ENCODE measurements at regions not wholly inside any gene's neighbourhood (a gene's known extent, or its start where the extent isn't known, plus 50 kb on each side); places are given as distances from the start of the nearest gene placed in this dataset.

DNA sequence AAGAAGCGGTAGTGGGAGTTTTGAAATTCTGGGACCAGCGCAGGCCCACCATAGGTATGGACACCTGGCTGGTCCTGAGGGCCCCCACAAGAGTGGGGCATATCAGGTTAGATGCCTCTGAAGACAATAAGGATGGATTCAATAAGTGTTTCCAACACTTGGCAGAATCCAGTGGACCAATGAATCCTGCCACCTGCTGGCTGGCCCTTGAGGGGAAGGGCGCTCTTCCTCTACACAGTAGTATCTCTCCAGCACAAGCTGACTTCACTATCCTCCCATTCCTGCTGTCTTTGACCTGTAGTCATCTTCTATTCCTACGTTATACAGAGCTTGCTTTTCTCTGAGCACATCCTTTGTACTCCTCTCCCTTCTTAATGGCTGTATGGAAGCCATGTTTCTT, 199.7 kb upstream of the TSHZ3 start:
- Histone ChIP-seq H3K36me3 (no peaks in the 10 kb centered on the region), H3K9me3 (no peaks in the 10 kb centered on the region), H3K27ac (no peak overlapping the region), H3K4me3 (no peak overlapping the region), H3K4me1 (no peaks in the 10 kb centered on the region), H3K27me3 (no peaks in the 10 kb centered on the region)
- TF ChIP-seq, protein P1, sequence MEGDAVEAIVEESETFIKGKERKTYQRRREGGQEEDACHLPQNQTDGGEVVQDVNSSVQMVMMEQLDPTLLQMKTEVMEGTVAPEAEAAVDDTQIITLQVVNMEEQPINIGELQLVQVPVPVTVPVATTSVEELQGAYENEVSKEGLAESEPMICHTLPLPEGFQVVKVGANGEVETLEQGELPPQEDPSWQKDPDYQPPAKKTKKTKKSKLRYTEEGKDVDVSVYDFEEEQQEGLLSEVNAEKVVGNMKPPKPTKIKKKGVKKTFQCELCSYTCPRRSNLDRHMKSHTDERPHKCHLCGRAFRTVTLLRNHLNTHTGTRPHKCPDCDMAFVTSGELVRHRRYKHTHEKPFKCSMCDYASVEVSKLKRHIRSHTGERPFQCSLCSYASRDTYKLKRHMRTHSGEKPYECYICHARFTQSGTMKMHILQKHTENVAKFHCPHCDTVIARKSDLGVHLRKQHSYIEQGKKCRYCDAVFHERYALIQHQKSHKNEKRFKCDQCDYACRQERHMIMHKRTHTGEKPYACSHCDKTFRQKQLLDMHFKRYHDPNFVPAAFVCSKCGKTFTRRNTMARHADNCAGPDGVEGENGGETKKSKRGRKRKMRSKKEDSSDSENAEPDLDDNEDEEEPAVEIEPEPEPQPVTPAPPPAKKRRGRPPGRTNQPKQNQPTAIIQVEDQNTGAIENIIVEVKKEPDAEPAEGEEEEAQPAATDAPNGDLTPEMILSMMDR (IDR thresholded peaks at IDR 0.05): peak in 1 of 6 experiments; percentile 9
- no peak for TF ChIP-seq POLR2A (IDR thresholded peaks at IDR 0.05)
- no peak for DNase-seq
- WGBS, 2 donors: 69 to 72% methylated on average over 4 of the region's 4 CpGs
- intact Hi-C loops (cut with DNase I): no loop called here

DNA sequence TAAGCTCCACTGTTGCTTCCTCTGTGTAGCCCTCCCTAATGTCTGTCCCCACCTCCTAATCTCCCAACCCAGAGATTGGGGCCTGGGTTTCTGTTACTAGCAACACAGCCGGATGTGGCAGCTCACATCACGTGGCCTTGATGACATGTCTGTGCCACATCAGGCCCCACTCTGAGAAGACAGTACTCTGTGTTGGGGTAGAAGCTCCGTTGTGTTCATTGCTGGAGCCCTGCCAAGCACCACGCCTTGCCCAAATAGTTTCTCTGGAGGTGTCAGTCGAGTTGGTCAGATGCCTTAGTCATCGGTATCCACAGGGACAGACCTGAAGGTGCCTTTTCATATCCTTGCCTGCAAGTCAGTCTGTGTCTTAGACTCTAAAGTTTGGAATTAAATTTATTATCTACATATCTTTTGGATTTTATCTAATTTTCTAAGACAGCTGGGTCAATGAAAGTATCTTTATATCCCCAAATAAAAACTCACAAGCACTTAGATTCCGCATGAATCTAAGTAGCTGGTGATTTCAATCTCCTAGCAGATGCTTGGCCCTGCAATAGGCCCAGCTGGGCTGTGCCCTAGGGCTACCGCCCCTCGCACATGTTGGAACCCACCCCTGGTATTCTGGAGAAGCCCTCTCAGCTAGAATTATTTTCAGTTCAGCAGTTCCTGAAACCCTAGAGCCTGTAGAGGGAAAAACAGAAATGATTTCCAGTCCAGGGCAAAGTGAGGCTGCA, 204.0 kb upstream of the TSHZ3 start:
- intact Hi-C loops (cut with DNase I): no loop called here
- no peaks in the 10 kb centered on the region for H3K9me3 ChIP-seq
- 41 to 48% methylated on average over 7 to 9 of the region's 9 CpGs for WGBS, 2 donors
- H3K4me3 ChIP-seq: no peak overlapping the region
- TF ChIP-seq, protein P1 (IDR thresholded peaks at IDR 0.05): no peak
- TF ChIP-seq POLR2A (IDR thresholded peaks at IDR 0.05): no peak
- H3K36me3 ChIP-seq: no peaks in the 10 kb centered on the region
- H3K4me1 ChIP-seq: no peaks in the 10 kb centered on the region
- no peak for DNase-seq
- H3K27ac ChIP-seq: peak overlapping the region in 1 of 4 donors; percentile 45
- no peaks in the 10 kb centered on the region for H3K27me3 ChIP-seq

DNA sequence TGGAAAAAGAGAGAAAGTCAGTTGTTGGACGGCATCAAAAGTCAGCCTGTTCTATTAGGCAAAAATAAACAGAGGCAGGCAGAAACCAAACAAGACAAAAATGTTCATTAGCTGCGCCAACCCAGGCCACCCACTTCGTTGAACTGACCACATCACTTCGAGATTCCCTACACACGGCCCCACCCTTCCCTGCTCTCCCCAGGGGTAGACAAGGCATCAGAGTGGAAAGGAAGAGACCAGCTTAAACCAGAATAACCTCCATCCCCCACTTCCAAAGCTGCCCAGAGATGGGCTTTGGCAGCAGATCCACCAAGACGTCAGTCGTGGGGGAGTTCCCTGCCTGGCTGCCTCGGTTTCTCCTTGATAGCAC, 204.6 kb upstream of the TSHZ3 start:
- H3K27ac ChIP-seq: peak overlapping the region in 2 of 4 donors; percentile 45 to 52
- no peaks in the 10 kb centered on the region for H3K9me3 ChIP-seq
- TF ChIP-seq, protein P1 (IDR thresholded peaks at IDR 0.05): no peak
- TF ChIP-seq POLR2A (IDR thresholded peaks at IDR 0.05): no peak
- H3K36me3 ChIP-seq: no peaks in the 10 kb centered on the region
- H3K27me3 ChIP-seq: no peaks in the 10 kb centered on the region
- H3K4me3 ChIP-seq: no peak overlapping the region
- DNase-seq: no peak
- WGBS, 2 donors: 40 to 48% methylated on average over 8 of the region's 8 CpGs
- H3K4me1 ChIP-seq: no peaks in the 10 kb centered on the region
- intact Hi-C loops (cut with DNase I): no loop called here

DNA sequence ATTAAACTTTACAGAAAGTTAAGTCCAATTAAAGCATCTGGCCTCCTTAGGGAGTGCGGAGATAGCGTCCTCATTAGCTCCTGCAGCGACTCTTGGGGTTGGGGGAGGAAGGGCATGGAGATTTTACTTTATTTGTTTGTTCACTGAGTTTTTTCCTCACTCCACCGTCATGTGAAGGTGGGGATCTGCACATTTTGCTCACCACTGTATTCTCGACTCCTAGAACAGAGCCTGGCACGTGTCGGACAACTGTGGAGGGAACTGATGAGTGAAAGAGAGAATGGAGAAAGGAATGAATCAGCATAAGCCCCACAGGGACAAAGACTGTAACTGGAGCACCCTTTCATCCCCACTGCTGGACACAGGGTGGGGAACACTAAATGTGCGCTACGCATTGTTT, 205.1 kb upstream of the TSHZ3 start:
- WGBS, 2 donors: 69 to 78% methylated on average over 9 of the region's 9 CpGs
- no peak for TF ChIP-seq POLR2A (IDR thresholded peaks at IDR 0.05)
- TF ChIP-seq, protein P1 (IDR thresholded peaks at IDR 0.05): no peak
- no peaks in the 10 kb centered on the region for H3K36me3 ChIP-seq
- no peaks in the 10 kb centered on the region for H3K4me1 ChIP-seq
- no peaks in the 10 kb centered on the region for H3K27me3 ChIP-seq
- H3K9me3 ChIP-seq: peaks cover 0 to 2% (median 0%) of the 10 kb centered on the region in 3 donors
- no peak overlapping the region for H3K4me3 ChIP-seq
- H3K27ac ChIP-seq: peak overlapping the region in 2 of 4 donors; percentile 45 to 52
- intact Hi-C loops (cut with DNase I): no loop called here
- no peak for DNase-seq

DNA sequence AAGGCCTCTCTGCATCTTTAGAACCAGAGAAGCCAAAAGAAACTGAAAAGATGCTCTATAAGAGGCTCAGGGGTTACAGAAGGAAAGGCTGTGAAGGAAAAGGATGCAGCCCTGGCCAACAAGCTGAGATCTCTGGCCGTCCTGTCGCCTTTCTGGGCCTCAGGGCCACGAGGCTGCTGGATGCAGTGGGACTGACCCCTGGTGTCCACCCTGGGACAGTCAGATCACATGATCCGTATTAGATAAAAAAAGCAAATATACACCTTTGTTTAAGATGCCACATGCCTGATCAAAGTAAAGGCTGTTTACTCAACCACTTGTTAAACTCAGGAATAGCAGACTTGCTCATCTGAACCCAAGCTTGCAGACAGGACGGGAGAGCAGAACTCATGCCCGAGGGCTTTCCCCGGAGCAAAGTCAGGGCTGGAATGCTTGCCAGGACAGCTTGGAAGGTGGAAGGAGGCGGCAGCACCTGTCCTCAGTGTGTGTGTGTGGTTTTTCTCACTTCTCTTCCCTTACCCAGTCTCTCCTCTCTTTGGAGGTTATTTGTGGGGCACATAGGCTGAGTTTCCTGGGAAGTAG, 206.5 kb upstream of the TSHZ3 start:
- Histone ChIP-seq H3K9me3 (peaks cover 0 to 9% (median 0%) of the 10 kb centered on the region in 3 donors), H3K27me3 (no peaks in the 10 kb centered on the region), H3K4me1 (no peaks in the 10 kb centered on the region), H3K36me3 (no peaks in the 10 kb centered on the region), H3K4me3 (no peak overlapping the region), H3K27ac (no peak overlapping the region)
- DNase-seq: no peak
- TF ChIP-seq, protein P1 (IDR thresholded peaks at IDR 0.05): no peak
- no peak for TF ChIP-seq POLR2A (IDR thresholded peaks at IDR 0.05)
- WGBS, 2 donors: 31 to 43% methylated on average over 5 to 8 of the region's 8 CpGs
- intact Hi-C loops (cut with DNase I): no loop called here
